Mesendoderm (in vitro differentiated cells): ENCODE measurements at regions not wholly inside any gene's neighbourhood (a gene's known extent, or its start where the extent isn't known, plus 50 kb on each side); places are given as distances from the start of the nearest gene placed in this dataset.
"Not testable (repeated sequence)": the region's sequence is repeated elsewhere in the genome, so short reads cannot be mapped to it uniquely, and the experiment has no call there.

Experiments
- DNase-seq: peaks from one replicate; pipeline ENCODE4 v3.0.0; 2013
- H2AK5ac ChIP-seq: 2 replicates; pipeline ENCODE4 v1.6.1; 2013; ENCODE audit warnings: low read length, inconsistent platforms
- H2BK120ac ChIP-seq: 2 replicates; pipeline ENCODE4 v1.6.1; 2013; ENCODE audit warnings: low read depth, mild to moderate bottlenecking, low read length, moderate library complexity, mixed read lengths
- H2BK15ac ChIP-seq: replicated peaks from 2 replicates; pipeline ENCODE4 v1.6.1; 2013; ENCODE audit warnings: low read depth, mild to moderate bottlenecking, moderate library complexity
- H2BK5ac ChIP-seq: 2 replicates; pipeline ENCODE4 v1.6.1; 2013; ENCODE audit warnings: low read length, inconsistent platforms
- H3K18ac ChIP-seq: 2 replicates; pipeline ENCODE4 v1.6.1; 2013; ENCODE audit warnings: mild to moderate bottlenecking, low read length, mixed read lengths
- H3K23ac ChIP-seq: one replicate; pipeline ENCODE4 v1.6.1; 2013; ENCODE audit warnings: low read length
- H3K27ac ChIP-seq: 2 replicates; pipeline ENCODE4 v1.5.1; 2013; ENCODE audit warnings: low read depth, mild to moderate bottlenecking, inconsistent platforms, low read length, moderate library complexity
- H3K27me3 ChIP-seq: 2 replicates; pipeline ENCODE4 v1.6.1; 2013; ENCODE audit warnings: low read length, control low read depth, mild to moderate bottlenecking, inconsistent platforms; ENCODE audit not compliant: insufficient read depth, poor library complexity
- H3K36me3 ChIP-seq: 2 replicates; pipeline ENCODE4 v1.6.1; 2013; ENCODE audit warnings: low read length, inconsistent platforms; ENCODE audit not compliant: control insufficient read depth, insufficient read depth
- H3K4ac ChIP-seq: one replicate; pipeline ENCODE4 v1.6.1; 2013; ENCODE audit warnings: low read depth, mild to moderate bottlenecking, low read length, moderate library complexity
- H3K4me1 ChIP-seq: 2 replicates; pipeline ENCODE4 v1.6.1; 2013; ENCODE audit warnings: low read depth, low read length, inconsistent platforms; ENCODE audit not compliant: control insufficient read depth
- H3K4me2 ChIP-seq: 2 replicates; pipeline ENCODE4 v1.6.1; 2013; ENCODE audit warnings: low read length
- H3K4me3 ChIP-seq: 2 replicates; pipeline ENCODE4 v1.5.1; 2013; ENCODE audit warnings: mild to moderate bottlenecking, low read length
- H3K56ac ChIP-seq: one replicate; pipeline ENCODE4 v1.6.1; 2013; ENCODE audit warnings: low read length
- H3K79me1 ChIP-seq: 2 replicates; pipeline ENCODE4 v1.6.1; 2013; ENCODE audit warnings: low read length, inconsistent platforms
- H3K79me2 ChIP-seq: 2 replicates; pipeline ENCODE4 v1.6.1; 2013; ENCODE audit warnings: mild to moderate bottlenecking, low read length; ENCODE audit not compliant: control insufficient read depth, insufficient read depth
- H3K9ac ChIP-seq: 2 replicates; pipeline ENCODE4 v1.6.1; 2013; ENCODE audit warnings: low read length, inconsistent platforms
- H4K5ac ChIP-seq: one replicate; pipeline ENCODE4 v1.6.1; 2013; ENCODE audit warnings: low read length
- H4K8ac ChIP-seq: one replicate; pipeline ENCODE4 v1.6.1; 2013; ENCODE audit warnings: low read depth, mild to moderate bottlenecking, control low read depth, low read length, moderate library complexity
- WGBS: extraction: QIAGEN DNeasy Blood & Tissue Kit; methylation state at CpG from one replicate; pipeline ENCODE4 v1.1.7; 2013; ENCODE audit warnings: low lambda C conversion rate, missing lambda C conversion rate; ENCODE audit not compliant: insufficient coverage; ENCODE audit errors: extremely low coverage; 5-methylcytosine and 5-hydroxymethylcytosine counted together

GRCh38 chr9:11697126-11697525, 996.1 kb upstream of the TYRP1 start:
- Histone ChIP-seq H3K79me1 (no peaks in the 10 kb centered on the region), H3K36me3 (no peaks in the 10 kb centered on the region), H4K8ac (no peak overlapping the region), H2BK15ac (no peak overlapping the region), H3K9ac (no peak overlapping the region), H3K27me3 (no peaks in the 10 kb centered on the region), H4K5ac (no peak overlapping the region), H3K27ac (no peak overlapping the region), H3K4me2 (no peak overlapping the region), H3K79me2 (no peaks in the 10 kb centered on the region), H3K4ac (no peak overlapping the region), H3K56ac (no peak overlapping the region), H3K4me3 (no peak overlapping the region), H2BK5ac (no peak overlapping the region), H3K18ac (no peak overlapping the region), H2AK5ac (no peak overlapping the region), H3K4me1 (no peaks in the 10 kb centered on the region), H2BK120ac (no peak overlapping the region), H3K23ac (no peak overlapping the region)
- no peak for DNase-seq

- Histone ChIP-seq H3K79me1 (no peaks in the 10 kb centered on the region), H3K4ac (no peak overlapping the region), H4K5ac (no peak overlapping the region), H2BK5ac (no peak overlapping the region), H2BK120ac (no peak overlapping the region), H3K18ac (no peak overlapping the region), H2BK15ac (no peak overlapping the region), H3K27me3 (no peaks in the 10 kb centered on the region), H4K8ac (no peak overlapping the region), H3K36me3 (no peaks in the 10 kb centered on the region), H3K79me2 (no peaks in the 10 kb centered on the region), H3K23ac (no peak overlapping the region), H3K27ac (no peak overlapping the region), H3K56ac (no peak overlapping the region), H3K9ac (no peak overlapping the region), H3K4me3 (no peak overlapping the region), H2AK5ac (no peak overlapping the region), H3K4me1 (no peaks in the 10 kb centered on the region), H3K4me2 (no peak overlapping the region)
- DNase-seq = no peak
- no CpG with 5 or more reads among the region's 3 CpGs for WGBS
Measured at GRCh38 chr9:11701706-11702105, 991.5 kb upstream of the TYRP1 start.

GRCh38 chr9:11702548-11702947, 990.6 kb upstream of the TYRP1 start:
- Histone ChIP-seq H2BK120ac (no peak overlapping the region), H3K18ac (no peak overlapping the region), H2BK5ac (no peak overlapping the region), H3K4me3 (no peak overlapping the region), H4K5ac (no peak overlapping the region), H3K4me1 (no peaks in the 10 kb centered on the region), H3K9ac (no peak overlapping the region), H3K27ac (no peak overlapping the region), H2AK5ac (no peak overlapping the region), H3K79me2 (no peaks in the 10 kb centered on the region), H3K4ac (no peak overlapping the region), H3K79me1 (no peaks in the 10 kb centered on the region), H3K23ac (no peak overlapping the region), H3K36me3 (no peaks in the 10 kb centered on the region), H3K56ac (no peak overlapping the region), H4K8ac (no peak overlapping the region), H3K27me3 (no peaks in the 10 kb centered on the region), H2BK15ac (no peak overlapping the region), H3K4me2 (no peak overlapping the region)
- DNase-seq = no peak
- no CpG with 5 or more reads among the region's 2 CpGs for WGBS

GRCh38 chr9:11704198-11704597, 989.0 kb upstream of the TYRP1 start:
- WGBS = no CpG with 5 or more reads among the region's 1 CpG
- not testable (repeated sequence) for DNase-seq, H3K18ac ChIP-seq, H3K79me1 ChIP-seq, H3K27ac ChIP-seq, H2AK5ac ChIP-seq, H3K79me2 ChIP-seq, H2BK15ac ChIP-seq, H3K36me3 ChIP-seq, H3K4me2 ChIP-seq, H3K4ac ChIP-seq, H3K56ac ChIP-seq, H3K23ac ChIP-seq, H3K4me3 ChIP-seq, H4K8ac ChIP-seq, H3K4me1 ChIP-seq, H3K27me3 ChIP-seq, H2BK5ac ChIP-seq, H2BK120ac ChIP-seq, H4K5ac ChIP-seq, H3K9ac ChIP-seq

GRCh38 chr9:11708899-11709298, 984.3 kb upstream of the TYRP1 start:
- Histone ChIP-seq H3K27ac (no peak overlapping the region), H3K9ac (no peak overlapping the region), H3K79me2 (no peaks in the 10 kb centered on the region), H2AK5ac (no peak overlapping the region), H3K27me3 (no peaks in the 10 kb centered on the region), H3K4me3 (no peak overlapping the region), H2BK120ac (no peak overlapping the region), H3K4ac (no peak overlapping the region), H3K56ac (no peak overlapping the region), H3K23ac (no peak overlapping the region), H2BK5ac (no peak overlapping the region), H3K79me1 (no peaks in the 10 kb centered on the region), H3K18ac (no peak overlapping the region), H4K8ac (no peak overlapping the region), H3K4me1 (no peaks in the 10 kb centered on the region), H2BK15ac (no peak overlapping the region), H4K5ac (no peak overlapping the region), H3K36me3 (no peaks in the 10 kb centered on the region), H3K4me2 (no peak overlapping the region)
- no peak for DNase-seq
- no CpG with 5 or more reads among the region's 2 CpGs for WGBS

- H3K27me3 ChIP-seq = no peaks in the 10 kb centered on the region
- H3K27ac ChIP-seq = no peak overlapping the region
- no peak overlapping the region for H3K4me3 ChIP-seq
- no peaks in the 10 kb centered on the region for H3K79me2 ChIP-seq
- no peak overlapping the region for H2BK5ac ChIP-seq
- no peak overlapping the region for H2AK5ac ChIP-seq
- H3K4me2 ChIP-seq = no peak overlapping the region
- H4K5ac ChIP-seq = no peak overlapping the region
- WGBS = no CpG with 5 or more reads among the region's 1 CpG
- no peak overlapping the region for H2BK15ac ChIP-seq
- no peak overlapping the region for H3K4ac ChIP-seq
- no peak for DNase-seq
- no peaks in the 10 kb centered on the region for H3K4me1 ChIP-seq
- no peaks in the 10 kb centered on the region for H3K36me3 ChIP-seq
- H3K9ac ChIP-seq = no peak overlapping the region
- H3K79me1 ChIP-seq = no peaks in the 10 kb centered on the region
- H3K23ac ChIP-seq = no peak overlapping the region
- H3K18ac ChIP-seq = no peak overlapping the region
- no peak overlapping the region for H3K56ac ChIP-seq
- no peak overlapping the region for H2BK120ac ChIP-seq
- H4K8ac ChIP-seq = no peak overlapping the region
Measured at GRCh38 chr9:11709567-11709966, 983.6 kb upstream of the TYRP1 start.
